ENCODE measurements at regions not wholly inside any gene's neighbourhood (a gene's known extent, or its start where the extent isn't known, plus 50 kb on each side); places are given as distances from the start of the nearest gene placed in this dataset.

- DNase-seq: no peak
These were observed 57.1 kb downstream of the HLA-A start for GRCh38 chr6:29999416-29999815.

GRCh38 chr6:30000156-30000791 lies 57.9 kb downstream of the HLA-A start:
- no peak for DNase-seq

GRCh38 chr6:30002871-30003270 lies 58.2 kb upstream of the POLR1H start:
- no peak for DNase-seq

GRCh38 chr6:30005482-30005881 lies 55.6 kb upstream of the POLR1H start:
- DNase-seq: no peak

GRCh38 chr6:30006170-30007131 lies 54.6 kb upstream of the POLR1H start:
- peak; percentile 57 to 72 (median 61) for DNase-seq

- DNase-seq: no peak
These were observed 53.8 kb upstream of the POLR1H start for GRCh38 chr6:30007132-30007764.

GRCh38 chr6:30009113-30009512 lies 52.0 kb upstream of the POLR1H start:
- no peak for DNase-seq

Measured in suppressor macrophage treated with lipopolysaccharide for 1 hour (primary cell).